Hepatocyte (in vitro differentiated cells): ENCODE measurements at regions not wholly inside any gene's neighbourhood (a gene's known extent, or its start where the extent isn't known, plus 50 kb on each side); places are given as distances from the start of the nearest gene placed in this dataset.

ENCODE experiments used
- DNase-seq: peaks from one replicate; pipeline ENCODE4 v3.0.0-alpha.2; 2016; ENCODE audit warnings: low spot score
- H2AFZ ChIP-seq: fragments of 200-600 bp; sonication (generic); 2 replicates; pipeline ENCODE4 v1.6.0; 2016; ENCODE audit warnings: antibody characterized with exemption, mild to moderate bottlenecking
- H3K27ac ChIP-seq: fragments of 200-600 bp; sonication (generic); 2 replicates; pipeline ENCODE4 v1.5.1; 2016; ENCODE audit warnings: mild to moderate bottlenecking
- H3K27me3 ChIP-seq: fragments of 200-600 bp; sonication (generic); 2 replicates; pipeline ENCODE4 v1.6.1; 2016
- H3K36me3 ChIP-seq: fragments of 200-600 bp; sonication (generic); replicated peaks from 2 replicates; pipeline ENCODE4 v1.5.1; 2016; ENCODE audit warnings: low read depth; ENCODE audit not compliant: insufficient read depth
- H3K4me1 ChIP-seq: fragments of 200-600 bp; sonication (generic); 2 replicates; pipeline ENCODE4 v1.5.1; 2016; ENCODE audit warnings: mild to moderate bottlenecking, moderate library complexity; ENCODE audit not compliant: insufficient read depth
- H3K4me2 ChIP-seq: fragments of 200-600 bp; sonication (generic); 2 replicates; pipeline ENCODE4 v1.6.0; 2016
- H3K4me3 ChIP-seq: fragments of 200-600 bp; sonication (generic); 2 replicates; pipeline ENCODE4 v1.5.1; 2016; ENCODE audit warnings: mild to moderate bottlenecking
- H3K79me2 ChIP-seq: fragments of 200-600 bp; sonication (generic); 2 replicates; pipeline ENCODE4 v1.6.0; 2017; ENCODE audit warnings: mild to moderate bottlenecking
- H3K9me2 ChIP-seq: fragments of 200-600 bp; sonication (generic); replicated peaks from 2 replicates; pipeline ENCODE4 v1.6.0; 2017; ENCODE audit warnings: mild to moderate bottlenecking; ENCODE audit not compliant: insufficient read depth
- H3K9me3 ChIP-seq: fragments of 200-600 bp; sonication (generic); 2 replicates; pipeline ENCODE4 v1.5.1; 2016; ENCODE audit warnings: low read depth, mild to moderate bottlenecking
- H4K20me1 ChIP-seq: fragments of 200-600 bp; sonication (generic); 2 replicates; pipeline ENCODE4 v1.6.0; 2016; ENCODE audit warnings: mild to moderate bottlenecking; ENCODE audit not compliant: insufficient read depth, poor library complexity, severe bottlenecking
- CTCF ChIP-seq: fragments of 200-600 bp; sonication (generic); IDR thresholded peaks from 2 replicates; pipeline ENCODE4 v1.5.1; 2016; ENCODE audit warnings: antibody characterized with exemption, mild to moderate bottlenecking; ENCODE audit not compliant: poor library complexity
- EZH2 ChIP-seq: fragments of 200-600 bp; sonication (generic); IDR thresholded peaks from 2 replicates; pipeline ENCODE4 v1.6.1; 2016; ENCODE audit warnings: antibody characterized with exemption, mild to moderate bottlenecking, borderline replicate concordance
- EZH2phosphoT487 ChIP-seq: fragments of 200-600 bp; sonication (generic); IDR thresholded peaks from one replicate; pipeline ENCODE4 v1.6.1; 2018; ENCODE audit warnings: antibody characterized with exemption, mild to moderate bottlenecking, low read depth, moderate library complexity; ENCODE audit not compliant: unreplicated experiment, severe bottlenecking
- WGBS: methylation state at CpG from one replicate; pipeline ENCODE4 v1.1.6; 2016; ENCODE audit warnings: low lambda C conversion rate; ENCODE audit errors: missing lambda C conversion rate; 5-methylcytosine and 5-hydroxymethylcytosine counted together

GRCh38 chr2:8416001-8416571, 265.8 kb upstream of the ID2 start:
- no peak overlapping the region for H2AFZ ChIP-seq
- H3K79me2 ChIP-seq, result no peaks in the 10 kb centered on the region
- no peak overlapping the region for H3K4me3 ChIP-seq
- no peak for DNase-seq
- H3K9me2 ChIP-seq, result no peaks in the 10 kb centered on the region
- TF ChIP-seq EZH2phosphoT487 (no peak), EZH2 (no peak), CTCF (no peak)
- no peak overlapping the region for H3K4me2 ChIP-seq
- H3K9me3 ChIP-seq, result no peaks in the 10 kb centered on the region
- peaks cover 35% of the 10 kb centered on the region for H3K4me1 ChIP-seq
- WGBS, result 96% methylated on average over 6 of the region's 6 CpGs
- no peaks in the 10 kb centered on the region for H3K27me3 ChIP-seq
- H3K36me3 ChIP-seq, result no peaks in the 10 kb centered on the region
- no peaks in the 10 kb centered on the region for H4K20me1 ChIP-seq
- no peak overlapping the region for H3K27ac ChIP-seq

- no peak overlapping the region for H3K27ac ChIP-seq
- no peak for DNase-seq
- H3K9me2 ChIP-seq, result no peaks in the 10 kb centered on the region
- peaks cover 27% of the 10 kb centered on the region for H3K4me1 ChIP-seq
- 81% methylated on average over 10 of the region's 10 CpGs for WGBS
- H3K4me2 ChIP-seq, result no peak overlapping the region
- H2AFZ ChIP-seq, result no peak overlapping the region
- TF ChIP-seq EZH2phosphoT487 (no peak), CTCF (no peak), EZH2 (no peak)
- no peaks in the 10 kb centered on the region for H3K79me2 ChIP-seq
- H3K36me3 ChIP-seq, result no peaks in the 10 kb centered on the region
- H4K20me1 ChIP-seq, result no peaks in the 10 kb centered on the region
- H3K9me3 ChIP-seq, result no peaks in the 10 kb centered on the region
- no peaks in the 10 kb centered on the region for H3K27me3 ChIP-seq
- H3K4me3 ChIP-seq, result no peak overlapping the region
Observed at GRCh38 chr2:8416849-8417832, 264.7 kb upstream of the ID2 start.

- no peak overlapping the region for H3K4me3 ChIP-seq
- no peaks in the 10 kb centered on the region for H3K9me2 ChIP-seq
- no peak overlapping the region for H3K27ac ChIP-seq
- H3K4me1 ChIP-seq, result peaks cover 12% of the 10 kb centered on the region
- H3K4me2 ChIP-seq, result no peak overlapping the region
- no peak for DNase-seq
- no peaks in the 10 kb centered on the region for H3K79me2 ChIP-seq
- H3K27me3 ChIP-seq, result no peaks in the 10 kb centered on the region
- H3K36me3 ChIP-seq, result no peaks in the 10 kb centered on the region
- no peaks in the 10 kb centered on the region for H4K20me1 ChIP-seq
- H3K9me3 ChIP-seq, result no peaks in the 10 kb centered on the region
- H2AFZ ChIP-seq, result no peak overlapping the region
- TF ChIP-seq CTCF (no peak), EZH2 (no peak), EZH2phosphoT487 (no peak)
- 64% methylated on average over 3 of the region's 3 CpGs for WGBS
Observed at GRCh38 chr2:8418721-8419120, 263.1 kb upstream of the ID2 start.
